Skin of body (tissue), 1 donor: ENCODE measurements at regions not wholly inside any gene's neighbourhood (a gene's known extent, or its start where the extent isn't known, plus 50 kb on each side); places are given as distances from the start of the nearest gene placed in this dataset.

Experiments used
- DNase-seq: peaks from one replicate; lab custom pipeline; 2025; lab: John Stamatoyannopoulos, UW

DNA sequence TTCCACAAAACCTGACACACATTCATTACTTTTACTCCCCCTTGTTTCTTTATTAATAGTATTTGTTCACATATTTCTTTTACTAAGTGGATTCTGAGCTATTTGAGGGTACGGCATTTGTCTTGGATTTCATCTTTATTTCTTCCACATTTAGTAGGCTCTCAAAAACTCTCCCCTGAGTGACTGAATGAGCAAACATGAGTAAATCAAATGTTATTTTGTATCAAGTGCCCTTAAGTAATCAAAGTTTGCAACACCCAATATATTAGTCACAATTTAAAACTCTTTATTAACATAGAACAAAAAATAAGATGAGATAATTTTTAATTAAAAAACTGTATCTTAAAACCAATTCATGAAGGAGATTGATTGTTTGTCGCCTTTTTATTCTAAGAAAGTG lies 1101.9 kb upstream of the TENM4 start:
- DNase-seq: no peak

GRCh38 chr11:80538040-80538439 lies 1097.2 kb upstream of the TENM4 start:
- DNase-seq: no peak

- no peak for DNase-seq
These were observed 1092.6 kb upstream of the TENM4 start for GRCh38 chr11:80533463-80533862.

DNA sequence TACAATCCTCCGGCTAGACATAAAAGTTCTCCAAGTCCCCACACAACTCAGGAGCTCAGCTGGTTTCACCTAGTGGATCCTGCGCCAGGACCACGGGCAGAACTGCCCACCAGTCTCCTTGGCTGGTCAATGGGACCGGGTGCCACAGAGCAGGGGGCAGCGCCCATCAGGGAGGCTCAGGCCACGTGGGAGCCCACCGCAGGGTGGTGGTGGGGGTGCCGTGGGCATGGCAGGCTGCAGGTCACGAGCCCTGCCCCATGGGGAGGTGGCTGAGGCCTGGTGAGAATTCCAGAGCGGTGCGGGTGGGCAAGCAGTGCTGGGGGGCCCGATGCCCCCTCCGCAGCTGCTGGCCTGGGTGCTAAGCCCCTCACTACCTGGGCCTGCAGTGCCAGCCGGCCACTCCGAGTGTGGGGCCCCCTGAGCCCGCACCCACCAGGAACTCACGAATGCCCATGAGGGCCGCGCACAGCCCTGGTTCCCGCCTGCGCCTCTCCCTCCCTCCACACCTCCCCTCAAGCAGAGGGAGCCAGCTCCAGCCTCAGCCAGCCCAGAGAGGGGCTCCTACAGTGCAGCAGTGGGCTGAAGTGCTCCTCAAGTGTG lies 1091.9 kb upstream of the TENM4 start:
- DNase-seq: no peak

DNA sequence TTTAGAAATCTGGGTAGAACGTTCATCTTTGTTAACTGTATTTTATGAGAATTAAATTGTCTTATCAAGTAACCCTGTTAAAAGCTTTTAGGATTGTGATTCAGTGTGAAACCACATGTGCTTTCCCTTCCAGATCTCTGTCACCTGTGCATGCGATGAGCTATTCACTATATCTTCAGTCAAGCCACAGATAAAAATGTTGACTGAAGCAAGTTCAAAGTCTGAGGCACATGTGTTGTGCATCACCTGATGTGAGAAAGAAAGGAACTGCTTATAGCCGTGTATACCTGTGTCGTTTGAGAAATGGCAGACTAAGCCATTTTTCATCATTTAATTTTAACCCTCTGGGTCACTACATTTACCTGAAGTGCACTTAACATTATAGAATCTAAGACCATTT lies 1088.9 kb upstream of the TENM4 start:
- no peak for DNase-seq

- no peak for DNase-seq
These were observed 1085.0 kb upstream of the TENM4 start for GRCh38 chr11:80525663-80526405.

DNA sequence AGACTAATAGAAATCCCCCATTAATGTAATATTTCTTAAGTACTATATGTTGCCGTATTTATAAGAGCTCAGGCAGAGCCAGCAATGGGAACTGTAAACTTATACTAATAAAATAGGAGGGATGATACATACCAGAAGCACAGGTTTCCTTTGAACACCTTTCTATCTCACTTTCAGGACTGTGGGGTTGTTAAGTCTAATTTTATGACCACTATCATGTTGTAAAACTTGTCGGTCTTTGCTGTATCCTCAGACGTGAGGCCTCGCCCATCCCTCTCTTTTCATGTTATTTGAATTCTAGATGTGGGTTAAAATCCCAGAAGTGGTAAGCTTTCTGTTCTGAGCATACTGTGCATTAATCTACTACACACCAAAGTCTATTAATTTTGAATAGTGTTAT lies 1083.5 kb upstream of the TENM4 start:
- no peak for DNase-seq

- DNase-seq: no peak
These were observed 1082.2 kb upstream of the TENM4 start for GRCh38 chr11:80523057-80523456.

DNA sequence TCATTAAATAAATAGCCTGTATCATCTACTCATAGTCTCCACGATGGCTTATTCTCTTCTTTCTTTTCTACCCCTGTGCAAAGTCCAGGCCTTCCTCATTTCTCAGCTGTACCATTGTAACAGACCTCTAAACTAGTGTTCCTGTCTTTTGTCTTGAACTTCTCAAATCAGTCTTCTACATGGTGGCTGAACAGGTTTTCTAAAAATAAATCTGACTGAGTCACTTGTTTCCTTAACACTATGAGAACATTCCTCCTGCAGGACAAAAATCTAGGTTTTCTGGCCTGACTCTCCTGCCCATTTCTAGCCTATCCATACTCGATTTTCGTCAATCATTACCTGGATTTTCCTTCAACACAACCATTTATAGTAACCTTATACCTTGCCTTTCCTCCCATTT lies 1080.8 kb upstream of the TENM4 start:
- DNase-seq: no peak

- no peak for DNase-seq
These were observed 1079.7 kb upstream of the TENM4 start for GRCh38 chr11:80520507-80520887.

GRCh38 chr11:80519596-80520506 lies 1079.0 kb upstream of the TENM4 start:
- DNase-seq: no peak

GRCh38 chr11:80517701-80518100 lies 1076.9 kb upstream of the TENM4 start:
- no peak for DNase-seq

GRCh38 chr11:80515097-80515496 lies 1074.3 kb upstream of the TENM4 start:
- no peak for DNase-seq

DNA sequence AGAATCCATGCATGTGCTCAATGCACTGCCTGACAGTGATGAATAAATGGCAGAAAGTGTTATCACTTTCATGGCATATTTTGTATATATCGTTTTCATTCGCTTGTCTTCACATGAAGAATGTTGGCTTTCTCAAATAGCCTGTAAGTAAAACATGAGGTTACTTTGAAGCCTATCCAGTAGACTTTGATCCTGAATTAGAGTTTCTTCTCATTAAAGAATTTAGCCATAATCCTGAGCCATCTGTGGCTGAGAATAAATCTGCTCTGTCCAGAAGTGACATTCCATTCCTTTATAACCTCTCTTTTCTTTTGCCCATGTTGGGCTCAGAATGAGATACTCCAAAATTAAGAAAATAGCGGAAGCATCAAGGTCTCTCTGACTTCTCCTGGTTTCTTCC lies 1071.7 kb upstream of the TENM4 start:
- DNase-seq: no peak

DNA sequence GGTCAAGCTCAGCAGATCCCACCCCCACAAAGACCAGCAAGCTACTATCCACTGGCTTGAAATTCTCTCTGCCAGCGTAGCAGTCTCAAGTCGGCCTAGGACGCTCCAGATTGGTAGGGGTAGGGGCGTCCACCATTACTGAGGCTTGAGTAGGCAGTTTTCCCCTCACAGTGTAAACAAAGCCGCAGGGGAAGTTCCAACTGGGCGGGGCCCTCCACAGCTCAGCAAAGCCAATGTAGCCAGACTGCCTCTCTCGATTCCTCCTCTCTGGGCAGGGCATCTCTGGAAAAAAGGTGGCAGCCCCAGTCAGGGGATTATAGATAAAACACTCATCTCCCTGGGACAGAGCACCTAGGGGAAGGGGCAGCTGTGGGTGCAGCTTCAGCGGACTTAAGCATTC lies 1064.9 kb upstream of the TENM4 start:
- no peak for DNase-seq

- no peak for DNase-seq
These were observed 1063.2 kb upstream of the TENM4 start for GRCh38 chr11:80503990-80504389.

DNA sequence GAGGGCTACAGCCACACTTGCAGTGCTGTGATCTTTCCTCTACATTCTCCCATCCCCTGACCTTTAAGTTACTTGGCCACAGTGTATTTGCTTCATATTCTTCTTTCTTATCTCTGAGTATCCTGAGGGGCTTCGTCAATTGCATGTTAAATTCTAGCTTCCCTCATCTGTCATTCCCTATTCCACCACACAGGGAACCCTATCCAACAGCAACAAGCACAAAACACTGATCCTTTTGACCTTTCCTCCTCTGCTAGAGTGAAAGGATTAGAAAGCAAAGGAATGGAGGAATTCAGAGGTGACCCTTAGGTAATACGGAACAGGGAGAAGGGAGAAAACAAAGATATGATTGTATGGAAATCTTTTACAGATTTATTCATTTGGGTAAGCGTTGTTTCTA lies 1061.7 kb upstream of the TENM4 start:
- DNase-seq: no peak

DNA sequence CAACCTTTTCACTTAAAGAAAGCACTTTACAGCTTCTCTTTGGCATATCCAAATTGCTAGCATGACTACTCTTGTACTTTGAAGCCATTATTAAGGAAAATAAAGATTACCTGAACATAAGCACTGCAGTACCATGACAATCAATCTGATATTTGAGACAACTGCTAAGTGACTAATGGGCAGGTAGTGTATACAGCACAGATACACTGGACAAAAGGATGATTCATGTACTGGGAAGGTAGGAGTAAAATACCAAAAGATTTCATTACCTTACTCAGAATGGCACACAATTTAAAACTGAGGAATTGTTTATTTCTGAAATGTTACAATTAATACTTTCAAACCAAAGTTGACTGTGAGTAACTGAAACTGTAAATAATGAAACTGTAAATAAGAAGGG lies 1054.3 kb upstream of the TENM4 start:
- no peak for DNase-seq

GRCh38 chr11:80487952-80488351 lies 1047.1 kb upstream of the TENM4 start:
- DNase-seq: no peak

GRCh38 chr11:80486678-80487077 lies 1045.8 kb upstream of the TENM4 start:
- DNase-seq: no peak

DNA sequence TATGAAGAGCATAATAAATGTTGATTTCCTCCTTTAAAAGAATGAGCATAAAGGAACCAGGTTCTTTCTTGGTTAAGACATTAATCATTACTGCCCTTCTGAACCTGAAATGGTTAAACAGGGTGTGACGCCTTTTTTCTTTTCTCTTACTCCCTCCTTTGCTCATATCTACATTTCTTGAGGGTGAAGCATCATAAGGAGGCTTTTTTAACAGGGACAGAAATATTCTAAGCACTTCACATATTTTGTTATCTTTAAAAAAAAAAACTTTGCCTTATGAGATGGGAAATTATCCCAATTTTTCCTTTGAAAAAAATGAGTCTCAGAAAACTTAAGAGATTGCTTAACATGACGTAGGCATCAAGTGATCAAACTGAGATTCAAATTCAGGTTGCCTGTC lies 1036.3 kb upstream of the TENM4 start:
- no peak for DNase-seq

GRCh38 chr11:80473562-80473961 lies 1032.7 kb upstream of the TENM4 start:
- DNase-seq: no peak
